ENCODE measurements at regions not wholly inside any gene's neighbourhood (a gene's known extent, or its start where the extent isn't known, plus 50 kb on each side); places are given as distances from the start of the nearest gene placed in this dataset.

GRCh38 chr6:119735530-119735929 lies 386.0 kb upstream of the MAN1A1 start:
- Histone ChIP-seq H3K79me2 (ENCODE audit: control insufficient read depth, insufficient read depth, low read length) (no peaks in the 10 kb centered on the region), H3K4me3 (no peak overlapping the region), H3K9me1 (ENCODE audit: control insufficient read depth, insufficient read depth, low read length) (no peaks in the 10 kb centered on the region), H2AFZ (ENCODE audit: low read depth, low read length) (peak overlapping the region; percentile 38; the same call in 1 of the 2 replicates), H3K9me3 (replicated peaks; ENCODE audit: control insufficient read depth, insufficient read depth, low read depth, low read length) (no peaks in the 10 kb centered on the region), H3K4me1 (replicated peaks in 1 of 2; ENCODE audit: control insufficient read depth in 2 of 2, insufficient read depth in 2 of 2, low read length in 2 of 2) (no peaks in the 10 kb centered on the region; a peak in 1 of 5 replicates), H3K9ac (ENCODE audit: insufficient read depth in 1 of 2, low read depth in 2 of 2, low read length in 2 of 2) (no peak overlapping the region), H3K27me3 (ENCODE audit: control insufficient read depth in 2 of 2, insufficient read depth in 2 of 2, low read length in 2 of 2) (no peaks in the 10 kb centered on the region), H3K27ac (ENCODE audit: extremely low read depth, low read depth, low read length) (no peak overlapping the region), H4K20me1 (replicated peaks; ENCODE audit: control insufficient read depth, insufficient read depth, low read length) (no peaks in the 10 kb centered on the region), H3K4me2 (ENCODE audit: insufficient read depth, low read length) (no peak overlapping the region; the same call in 1 of the 2 replicates), H3K36me3 (ENCODE audit: control insufficient read depth, insufficient read depth, low read length) (no peaks in the 10 kb centered on the region)
- ATAC-seq: peak; percentile 57
- no peak for FAIRE-seq
- WGBS (ENCODE audit: insufficient coverage, low coverage, missing lambda C conversion rate): 2% methylated on average over 4 of the region's 4 CpGs
- BruUV-seq (replicated peaks): no TSS peak
- in situ Hi-C loops (cut with MboI): no loop called here
- POLR2A ChIA-PET: no interaction called here
- CTCF ChIA-PET (ENCODE audit: low intra/inter-chr PET ratio): no interaction called here
- peak in 1 of 4 experiments; percentile 14 for DNase-seq (ENCODE audit: extremely low read depth in 1 of 4, low spot score in 3 of 4)
- intact Hi-C loops (cut with micrococcal nuclease): loop anchor here (5.0 kb wide), 1 partner anchor 603 kb away; no protein-coding TSS in a partner anchor
- no peak for TF ChIP-seq ILK (tag; IDR thresholded peaks at IDR 0.05; ENCODE audit: borderline replicate concordance, low read depth)
- TF ChIP-seq NFYB (IDR thresholded peaks at IDR 0.05; ENCODE audit: extremely low read depth, insufficient read length): no peak
- no peak for TF ChIP-seq POLR2AphosphoS5 (IDR thresholded peaks at IDR 0.05; ENCODE audit: control insufficient read depth, insufficient read depth, low read depth, low read length)
- TF ChIP-seq ZNF354B (CRISPR knock-in tag; IDR thresholded peaks at IDR 0.05): no peak
- no peak for TF ChIP-seq ZNF239 (CRISPR knock-in tag; IDR thresholded peaks at IDR 0.05)
- no peak for TF ChIP-seq ZNF124 (CRISPR knock-in tag; IDR thresholded peaks at IDR 0.05)
- no peak for TF ChIP-seq GTF2A2 (tag; IDR thresholded peaks at IDR 0.05)
- peak; percentile 39 for TF ChIP-seq MEIS2 (IDR thresholded peaks at IDR 0.05; ENCODE audit: partially characterized antibody)
- no peak for TF ChIP-seq ELK1 (CRISPR knock-in tag; IDR thresholded peaks at IDR 0.05)
- TF ChIP-seq SIN3B (IDR thresholded peaks at IDR 0.05; ENCODE audit: low read depth): no peak
- no peak for TF ChIP-seq ZNF431 (CRISPR knock-in tag; IDR thresholded peaks at IDR 0.05)
- no peak for TF ChIP-seq SNRNP70 (optimal IDR thresholded peaks at IDR 0.05; ENCODE audit: low read depth, low read length)
- peak; percentile 30; the same call in 1 of the 2 replicates for TF ChIP-seq PKNOX1 (IDR thresholded peaks at IDR 0.05)
- no peak for TF ChIP-seq PBX2 (CRISPR knock-in tag; IDR thresholded peaks at IDR 0.05; ENCODE audit: low read depth)
- TF ChIP-seq PBX2 (tag; conservative IDR thresholded peaks at IDR 0.05; ENCODE audit: low read depth): peak; percentile 60
- no peak for TF ChIP-seq NCOA1 (IDR thresholded peaks at IDR 0.05; ENCODE audit: low read depth)
- TF ChIP-seq ZNF140 (CRISPR knock-in tag; IDR thresholded peaks at IDR 0.05): no peak
- TF ChIP-seq GABPB1 (CRISPR knock-in tag; IDR thresholded peaks at IDR 0.05): no peak
- TF ChIP-seq DEAF1 (CRISPR knock-in tag; IDR thresholded peaks at IDR 0.05): no peak
